Left lung (tissue), 4 donors: ENCODE measurements at regions not wholly inside any gene's neighbourhood (a gene's known extent, or its start where the extent isn't known, plus 50 kb on each side); places are given as distances from the start of the nearest gene placed in this dataset.

ENCODE experiments used
- ATAC-seq: fragments of 200-7000 bp; cut with Tn5 transposase; one replicate; pipeline ENCODE4 v1.9.1; 2020; ENCODE audit warnings: moderate library complexity
- DNase-seq, 4 donors: peaks; one replicate each; pipeline ENCODE4 v3.0.0-alpha.2; 2013 to 2020
- H3K27ac ChIP-seq, 2 donors: fragments of 200-600 bp; sonication (generic) in 1 of 2; one replicate each; pipeline versions ENCODE4 v1.5.0 to v1.8.0; 2020 to 2021
- H3K27me3 ChIP-seq, 2 donors: fragments of 200-600 bp; sonication (generic) in 1 of 2; one replicate each; pipeline versions ENCODE4 v1.5.0 to v1.8.0; 2020 to 2021
- H3K36me3 ChIP-seq, 2 donors: fragments of 200-600 bp; sonication (generic) in 1 of 2; one replicate each; pipeline versions ENCODE4 v1.5.0 to v1.8.0; 2020 to 2021
- H3K4me1 ChIP-seq, 2 donors: fragments of 200-600 bp; one replicate each; pipeline ENCODE4 v1.8.0; 2021
- H3K4me3 ChIP-seq, 2 donors: fragments of 200-600 bp; sonication (generic) in 1 of 2; one replicate each; pipeline versions ENCODE4 v1.5.0 to v1.8.0; 2020 to 2021; ENCODE audit warnings: mild to moderate bottlenecking in 1 of 2
- H3K9me3 ChIP-seq, 2 donors: fragments of 200-600 bp; sonication (generic) in 1 of 2; one replicate each; pipeline versions ENCODE4 v1.5.0 to v1.8.0; 2020 to 2021
- CTCF ChIP-seq, 2 donors: fragments of 200-600 bp; sonication (generic) in 1 of 2; IDR thresholded peaks; one replicate each; pipeline versions ENCODE4 v1.5.0 to v1.8.0; 2021; ENCODE audit warnings: antibody characterized with exemption in 2 of 2
- intact Hi-C, 2 donors: fragments of 100-400 bp; cut with DNase I; formaldehyde crosslinking; loops; one replicate each; pipeline versions ENCODE4 v1.11.2 to v1.14.2; 2022
- donor health status: DM: no; HTN: yes; CAD: no.
- donor health status: DM: no; HTN: no; CAD: no.

- TF ChIP-seq CTCF (IDR thresholded peaks at IDR 0.05): no peak
- Histone ChIP-seq H3K36me3 (no peaks in the 10 kb centered on the region), H3K9me3 (no peaks in the 10 kb centered on the region), H3K27me3 (no peaks in the 10 kb centered on the region), H3K4me3 (no peak overlapping the region), H3K4me1 (no peaks in the 10 kb centered on the region), H3K27ac (no peak overlapping the region)
- intact Hi-C loops: no loop called here
- no peak for DNase-seq
- no peak for ATAC-seq
Observed at GRCh38 chr4:187612301-187612700, 383.3 kb upstream of the ZFP42 start.

GRCh38 chr4:187613089-187613839 is 382.3 kb upstream of the ZFP42 start:
- Histone ChIP-seq H3K27me3 (no peaks in the 10 kb centered on the region), H3K4me1 (no peaks in the 10 kb centered on the region), H3K27ac (no peak overlapping the region), H3K4me3 (no peak overlapping the region), H3K36me3 (no peaks in the 10 kb centered on the region), H3K9me3 (no peaks in the 10 kb centered on the region)
- intact Hi-C loops: no loop called here
- no peak for TF ChIP-seq CTCF (IDR thresholded peaks at IDR 0.05)
- peak in 1 of 4 donors; percentile 73 for DNase-seq
- ATAC-seq: no peak

GRCh38 chr4:187615972-187616371 is 379.6 kb upstream of the ZFP42 start:
- H3K27me3 ChIP-seq: no peaks in the 10 kb centered on the region
- H3K36me3 ChIP-seq: no peaks in the 10 kb centered on the region
- no peak for DNase-seq
- intact Hi-C loops: no loop called here
- H3K27ac ChIP-seq: no peak overlapping the region
- no peaks in the 10 kb centered on the region for H3K4me1 ChIP-seq
- no peak for ATAC-seq
- no peaks in the 10 kb centered on the region for H3K9me3 ChIP-seq
- no peak overlapping the region for H3K4me3 ChIP-seq
- no peak for TF ChIP-seq CTCF (IDR thresholded peaks at IDR 0.05)

GRCh38 chr4:187617113-187617512 is 378.5 kb upstream of the ZFP42 start:
- Histone ChIP-seq H3K27ac (no peak overlapping the region), H3K27me3 (no peaks in the 10 kb centered on the region), H3K4me3 (no peak overlapping the region), H3K36me3 (no peaks in the 10 kb centered on the region), H3K9me3 (no peaks in the 10 kb centered on the region), H3K4me1 (no peaks in the 10 kb centered on the region)
- ATAC-seq (no peak), DNase-seq (no peak)
- TF ChIP-seq CTCF (IDR thresholded peaks at IDR 0.05): no peak
- intact Hi-C loops: no loop called here

- H3K4me1 ChIP-seq: no peaks in the 10 kb centered on the region
- H3K9me3 ChIP-seq: peaks cover 0 to 4% of the 10 kb centered on the region in 2 donors
- intact Hi-C loops: no loop called here
- DNase-seq (no peak), ATAC-seq (no peak)
- H3K27ac ChIP-seq: no peak overlapping the region
- TF ChIP-seq CTCF (IDR thresholded peaks at IDR 0.05): no peak
- no peak overlapping the region for H3K4me3 ChIP-seq
- H3K36me3 ChIP-seq: no peaks in the 10 kb centered on the region
- H3K27me3 ChIP-seq: no peaks in the 10 kb centered on the region
Observed at GRCh38 chr4:187618701-187619281, 376.8 kb upstream of the ZFP42 start.
